Caco-2 (cell line): ENCODE measurements at regions not wholly inside any gene's neighbourhood (a gene's known extent, or its start where the extent isn't known, plus 50 kb on each side); places are given as distances from the start of the nearest gene placed in this dataset.

Source experiments
- BruUV-seq: library from RNA; stranded (reverse); fragments of 400-500 nt; replicated peaks from 2 replicates; lab custom pipeline; 2021; lab: Mats Ljungman, UMichigan
- CTCF ChIA-PET: fragments of 300-600 bp; sonication (Branson Sonifier 250); formaldehyde crosslinking; loops from one replicate; lab custom pipeline; 2022; ENCODE audit warnings: antibody characterized with exemption; lab: Charles Lee
- POLR2A ChIA-PET: fragments of 300-600 bp; sonication (Branson Sonifier 250); formaldehyde crosslinking; loops from one replicate; lab custom pipeline; 2022; ENCODE audit warnings: antibody characterized with exemption; lab: Charles Lee
- DNase-seq, 2 experiments: peaks; one replicate each; pipeline versions ENCODE4 v3.0.0 to v3.0.0-alpha.2; 2020 to 2022
- H3K27me3 ChIP-seq: replicated peaks from 2 replicates; pipeline ENCODE4 v1.6.0; 2011; ENCODE audit warnings: low read length; ENCODE audit not compliant: control insufficient read depth, insufficient read depth
- H3K36me3 ChIP-seq: 2 replicates; pipeline ENCODE4 v1.5.1; 2011; ENCODE audit warnings: low read length; ENCODE audit not compliant: control insufficient read depth, insufficient read depth
- H3K4me1 ChIP-seq: fragments of 250-450 bp; sonication (Bioruptor Pico); 2 replicates; pipeline ENCODE4 v1.5.1; 2020; ENCODE audit warnings: mild to moderate bottlenecking
- H3K4me3 ChIP-seq: 2 replicates; pipeline ENCODE4 v1.5.1; 2011; ENCODE audit warnings: low read depth, mild to moderate bottlenecking, control low read depth, low read length
- H3K9me3 ChIP-seq: fragments of 250-450 bp; sonication (Bioruptor Pico); 2 replicates; pipeline ENCODE4 v1.5.1; 2020; ENCODE audit warnings: mild to moderate bottlenecking, moderate library complexity
- H3K27ac Mint-ChIP-seq: one replicate; pipeline ENCODE4 v1.8.0; 2022; ENCODE audit warnings: mixed read lengths; ENCODE audit not compliant: unreplicated experiment
- H3K27me3 Mint-ChIP-seq: one replicate; pipeline ENCODE4 v1.8.0; 2022; ENCODE audit warnings: mixed read lengths; ENCODE audit not compliant: insufficient read depth, unreplicated experiment
- H3K36me3 Mint-ChIP-seq: one replicate; pipeline ENCODE4 v1.8.0; 2022; ENCODE audit warnings: mild to moderate bottlenecking, mixed read lengths; ENCODE audit not compliant: insufficient read depth, unreplicated experiment
- H3K4me1 Mint-ChIP-seq: one replicate; pipeline ENCODE4 v1.8.0; 2022; ENCODE audit warnings: low read depth, mixed read lengths; ENCODE audit not compliant: unreplicated experiment
- H3K4me3 Mint-ChIP-seq: one replicate; pipeline ENCODE4 v1.8.0; 2022; ENCODE audit warnings: mild to moderate bottlenecking, moderate library complexity, mixed read lengths; ENCODE audit not compliant: unreplicated experiment
- H3K9me3 Mint-ChIP-seq: one replicate; pipeline ENCODE4 v1.8.0; 2022; ENCODE audit warnings: mixed read lengths; ENCODE audit not compliant: unreplicated experiment
- intact Hi-C: fragments of 100-400 bp; cut with micrococcal nuclease; formaldehyde crosslinking; loops from one replicate; pipeline ENCODE4 v1.10.0; 2022; ENCODE audit not compliant: unreplicated experiment
- TF ChIP-seq, protein P1 (sequence below), 2 experiments: fragments of 200-600 bp in 1 of 2; IDR thresholded peaks; 1 replicate in 1 of 2; 2 replicates in 1 of 2; pipeline versions ENCODE4 v1.5.1 to v1.8.0; 2011 to 2022; ENCODE audit warnings: antibody characterized with exemption in 1 of 2, control low read depth in 1 of 2, inconsistent platforms in 1 of 2, low read depth in 1 of 2, low read length in 1 of 2, mild to moderate bottlenecking in 1 of 2, moderate library complexity in 1 of 2; ENCODE audit not compliant: insufficient read depth in 1 of 2, severe bottlenecking in 1 of 2, unreplicated experiment in 1 of 2

DNA sequence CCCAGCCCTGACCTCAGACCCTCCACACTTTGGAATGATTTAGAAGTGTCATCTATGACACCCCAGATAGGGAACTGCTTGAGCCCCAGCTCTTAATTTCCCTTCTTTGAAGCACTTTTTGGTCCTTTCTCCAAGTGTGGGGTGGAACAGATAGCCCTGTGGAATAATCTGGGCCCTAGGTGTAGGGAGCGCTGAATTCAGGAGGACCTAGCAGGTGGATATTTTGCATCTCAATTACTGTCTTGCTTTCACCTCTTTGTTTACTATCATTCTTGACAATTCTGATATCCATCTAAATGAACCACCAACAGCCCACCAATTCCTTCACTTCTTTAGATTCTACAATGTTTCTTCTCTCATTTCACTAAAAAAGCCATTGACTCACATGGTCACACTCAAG is 850.4 kb downstream of the KCNJ2 start:
- Histone ChIP-seq H3K4me1 (no peaks in the 10 kb centered on the region), H3K27me3 (no peaks in the 10 kb centered on the region), H3K36me3 (no peaks in the 10 kb centered on the region), H3K4me3 (no peak overlapping the region), H3K9me3 (no peaks in the 10 kb centered on the region)
- H3K4me3 Mint-ChIP-seq, result no peak overlapping the region
- H3K4me1 Mint-ChIP-seq, result no peaks in the 10 kb centered on the region
- H3K9me3 Mint-ChIP-seq, result no peaks in the 10 kb centered on the region
- DNase-seq, result no peak
- no TSS peak for BruUV-seq
- intact Hi-C loops, result no loop called here
- H3K27ac Mint-ChIP-seq, result no peak overlapping the region
- ChIA-PET CTCF (no interaction called here), POLR2A (no interaction called here)
- TF ChIP-seq, protein P1, sequence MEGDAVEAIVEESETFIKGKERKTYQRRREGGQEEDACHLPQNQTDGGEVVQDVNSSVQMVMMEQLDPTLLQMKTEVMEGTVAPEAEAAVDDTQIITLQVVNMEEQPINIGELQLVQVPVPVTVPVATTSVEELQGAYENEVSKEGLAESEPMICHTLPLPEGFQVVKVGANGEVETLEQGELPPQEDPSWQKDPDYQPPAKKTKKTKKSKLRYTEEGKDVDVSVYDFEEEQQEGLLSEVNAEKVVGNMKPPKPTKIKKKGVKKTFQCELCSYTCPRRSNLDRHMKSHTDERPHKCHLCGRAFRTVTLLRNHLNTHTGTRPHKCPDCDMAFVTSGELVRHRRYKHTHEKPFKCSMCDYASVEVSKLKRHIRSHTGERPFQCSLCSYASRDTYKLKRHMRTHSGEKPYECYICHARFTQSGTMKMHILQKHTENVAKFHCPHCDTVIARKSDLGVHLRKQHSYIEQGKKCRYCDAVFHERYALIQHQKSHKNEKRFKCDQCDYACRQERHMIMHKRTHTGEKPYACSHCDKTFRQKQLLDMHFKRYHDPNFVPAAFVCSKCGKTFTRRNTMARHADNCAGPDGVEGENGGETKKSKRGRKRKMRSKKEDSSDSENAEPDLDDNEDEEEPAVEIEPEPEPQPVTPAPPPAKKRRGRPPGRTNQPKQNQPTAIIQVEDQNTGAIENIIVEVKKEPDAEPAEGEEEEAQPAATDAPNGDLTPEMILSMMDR (IDR thresholded peaks at IDR 0.05; ENCODE audit: insufficient read depth in 1 of 2, low read depth in 1 of 2, low read length in 1 of 2, severe bottlenecking in 1 of 2, unreplicated experiment in 1 of 2), result no peak
- no peaks in the 10 kb centered on the region for H3K36me3 Mint-ChIP-seq
- H3K27me3 Mint-ChIP-seq, result no peaks in the 10 kb centered on the region

DNA sequence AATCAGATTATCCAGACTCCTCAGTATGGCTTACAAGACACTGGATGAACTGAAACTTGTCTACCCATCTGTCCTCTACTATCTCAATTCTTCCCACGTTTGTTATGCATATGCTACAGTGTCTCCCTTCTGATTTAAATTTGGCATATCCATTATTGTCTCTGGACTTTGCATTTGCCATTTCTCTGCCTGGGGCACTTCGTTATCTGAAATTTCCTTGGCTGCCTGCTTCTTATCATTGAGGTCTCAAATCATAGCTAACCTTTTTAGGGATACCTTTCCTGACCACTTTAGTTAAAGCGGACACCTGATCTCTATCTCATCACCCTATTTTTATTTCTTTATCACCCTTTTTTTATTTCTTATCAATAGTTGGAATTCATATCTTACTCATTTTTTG is 853.4 kb downstream of the KCNJ2 start:
- no TSS peak for BruUV-seq
- no peak overlapping the region for H3K4me3 Mint-ChIP-seq
- CTCF ChIA-PET, result no interaction called here
- H3K27me3 ChIP-seq, result no peaks in the 10 kb centered on the region
- no peaks in the 10 kb centered on the region for H3K9me3 ChIP-seq
- TF ChIP-seq, protein P1 (IDR thresholded peaks at IDR 0.05; ENCODE audit: insufficient read depth in 1 of 2, low read depth in 1 of 2, low read length in 1 of 2, severe bottlenecking in 1 of 2, unreplicated experiment in 1 of 2), result no peak
- no peaks in the 10 kb centered on the region for H3K36me3 ChIP-seq
- H3K4me1 Mint-ChIP-seq, result no peaks in the 10 kb centered on the region
- POLR2A ChIA-PET, result no interaction called here
- peaks cover 5% of the 10 kb centered on the region for H3K27me3 Mint-ChIP-seq
- H3K9me3 Mint-ChIP-seq, result no peaks in the 10 kb centered on the region
- no peak for DNase-seq
- intact Hi-C loops, result no loop called here
- no peak overlapping the region for H3K27ac Mint-ChIP-seq
- H3K4me3 ChIP-seq, result no peak overlapping the region
- H3K4me1 ChIP-seq, result no peaks in the 10 kb centered on the region
- H3K36me3 Mint-ChIP-seq, result no peaks in the 10 kb centered on the region

DNA sequence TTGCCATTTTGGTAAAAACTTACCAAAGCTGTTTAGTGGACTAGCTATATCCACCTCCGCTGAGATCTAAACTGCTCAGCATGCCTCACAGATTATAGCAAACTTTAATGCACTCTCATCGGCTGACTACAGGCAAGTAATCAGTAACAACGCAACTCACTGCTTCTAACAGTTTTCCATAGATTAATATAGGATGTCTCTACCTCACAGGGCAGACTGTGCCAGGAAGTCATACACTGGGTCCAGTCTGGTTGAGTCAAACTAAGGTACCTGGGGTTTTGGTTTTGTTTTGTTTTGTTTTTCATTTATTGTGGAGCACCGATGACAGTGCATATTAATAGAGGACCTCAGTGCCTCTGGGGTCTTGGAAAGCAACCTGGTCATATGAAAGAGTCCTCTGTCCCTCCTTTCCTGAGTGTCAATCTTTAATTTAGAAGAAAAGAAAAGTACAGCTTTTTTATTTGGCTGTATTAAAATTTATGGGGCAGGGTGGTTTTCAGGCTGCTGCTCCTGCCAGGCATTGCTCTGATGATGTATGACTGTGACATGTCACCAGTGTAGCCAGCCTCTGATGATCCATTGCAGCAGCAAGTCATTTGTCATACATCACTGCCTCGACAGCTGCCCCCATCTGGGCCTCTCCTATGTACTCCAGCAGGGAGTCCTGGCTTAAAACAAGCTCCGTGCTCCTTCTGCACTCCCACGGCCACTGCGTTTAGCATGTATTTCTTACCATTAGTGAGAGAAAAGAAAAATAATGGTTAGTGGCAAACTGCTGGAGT is 854.1 kb downstream of the KCNJ2 start:
- no peaks in the 10 kb centered on the region for H3K4me1 ChIP-seq
- Mint-ChIP-seq H3K27ac (no peak overlapping the region), H3K36me3 (no peaks in the 10 kb centered on the region), H3K4me3 (no peak overlapping the region), H3K27me3 (peaks cover 5% of the 10 kb centered on the region), H3K9me3 (no peaks in the 10 kb centered on the region), H3K4me1 (no peaks in the 10 kb centered on the region)
- H3K36me3 ChIP-seq, result no peaks in the 10 kb centered on the region
- no peaks in the 10 kb centered on the region for H3K27me3 ChIP-seq
- CTCF ChIA-PET, result no interaction called here
- intact Hi-C loops, result no loop called here
- BruUV-seq, result no TSS peak
- no peak for DNase-seq
- H3K4me3 ChIP-seq, result no peak overlapping the region
- no peaks in the 10 kb centered on the region for H3K9me3 ChIP-seq
- TF ChIP-seq, protein P1 (IDR thresholded peaks at IDR 0.05; ENCODE audit: insufficient read depth in 1 of 2, low read depth in 1 of 2, low read length in 1 of 2, severe bottlenecking in 1 of 2, unreplicated experiment in 1 of 2), result no peak
- POLR2A ChIA-PET, result no interaction called here
